ENCODE measurements at regions not wholly inside any gene's neighbourhood (a gene's known extent, or its start where the extent isn't known, plus 50 kb on each side); places are given as distances from the start of the nearest gene placed in this dataset.

DNA sequence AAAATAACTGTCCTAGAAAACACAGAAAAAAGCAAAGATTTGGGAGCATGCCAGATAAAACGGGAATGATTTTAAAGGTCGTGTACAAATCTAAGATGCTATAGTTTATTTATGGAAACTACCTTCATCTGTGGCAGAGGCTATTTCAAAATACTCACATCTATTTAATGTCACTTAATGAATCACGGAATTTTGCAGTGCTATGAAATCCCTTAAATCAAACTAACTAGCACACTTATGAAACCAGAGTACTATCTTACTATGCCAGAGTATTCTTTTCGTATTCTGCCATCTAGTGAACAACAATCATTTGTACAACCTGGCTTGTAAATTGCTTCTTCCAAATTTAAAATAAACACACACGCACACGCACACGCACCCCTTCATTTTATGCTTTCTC lies 77.9 kb upstream of the BMP5 start:
- Histone ChIP-seq H3K79me2 (ENCODE audit: control insufficient read depth in 1 of 2, insufficient read depth in 2 of 2, low read length in 2 of 2) (no peaks in the 10 kb centered on the region), H3K36me3 (ENCODE audit: control insufficient read depth in 2 of 4, insufficient read depth in 4 of 4, low read length in 3 of 4) (0 out of 8 replicates have a peak, but pooled peaks cover 0 to 4% (median 0%) of the 10 kb centered on the region in 4 experiments), H3K9me3 (ENCODE audit: insufficient read depth in 2 of 2, low read depth in 1 of 2, low read length in 1 of 2) (peaks cover 17 to 21% of the 10 kb centered on the region in 2 experiments), H3K4ac (replicated peaks; ENCODE audit: insufficient read length, low read depth, low read length) (no peak overlapping the region), H3K56ac (replicated peaks; ENCODE audit: insufficient read length, low read depth, low read length) (no peak overlapping the region), H3K27me3 (replicated peaks in 1 of 4; ENCODE audit: control insufficient read depth in 3 of 4, extremely low read depth in 1 of 4, insufficient read depth in 3 of 4, low read length in 3 of 4) (no peaks in the 10 kb centered on the region), H3K27ac (ENCODE audit: low read depth, low read length) (no peak overlapping the region), H3K18ac (ENCODE audit: extremely low read depth, low read length) (no peak overlapping the region), H2BK5ac (ENCODE audit: low read depth, low read length) (no peak overlapping the region), H4K5ac (ENCODE audit: insufficient read length, low read depth, low read length) (no peak overlapping the region), H3K4me1 (replicated peaks in 1 of 4; ENCODE audit: control insufficient read depth in 3 of 4, insufficient read depth in 4 of 4, low read length in 3 of 4) (no peaks in the 10 kb centered on the region), H3K23ac (ENCODE audit: insufficient read length) (no peak overlapping the region), H3K14ac (ENCODE audit: insufficient read length) (no peak overlapping the region), H4K20me1 (replicated peaks in 1 of 2; ENCODE audit: control insufficient read depth in 1 of 2, insufficient read depth in 2 of 2, low read length in 2 of 2) (no peaks in the 10 kb centered on the region), H3K79me1 (ENCODE audit: low read depth, low read length) (no peaks in the 10 kb centered on the region), H2AFZ (ENCODE audit: low read length) (no peak overlapping the region), H2BK15ac (ENCODE audit: low read length) (no peak overlapping the region), H2AK5ac (ENCODE audit: low read depth, low read length) (no peak overlapping the region), H3K4me3 (ENCODE audit: extremely low read depth in 1 of 4, insufficient read depth in 2 of 4, low read depth in 3 of 4, low read length in 4 of 4) (no peak overlapping the region), H3K4me2 (ENCODE audit: insufficient read depth in 1 of 2, low read depth in 2 of 2, low read length in 2 of 2) (no peak overlapping the region), H3K9ac (replicated peaks in 1 of 4; ENCODE audit: extremely low read depth in 1 of 4, low read depth in 3 of 4, low read length in 3 of 4) (no peak overlapping the region), H3K23me2 (ENCODE audit: low read depth, low read length) (no peaks in the 10 kb centered on the region), H2BK12ac (ENCODE audit: low read depth, low read length) (no peak overlapping the region), H2BK20ac (ENCODE audit: low read length) (no peak overlapping the region), H2BK120ac (replicated peaks; ENCODE audit: low read depth, low read length) (no peak overlapping the region), H4K91ac (replicated peaks; ENCODE audit: insufficient read length, low read length) (no peak overlapping the region), H4K8ac (ENCODE audit: extremely low read depth, insufficient read depth, low read length) (no peak overlapping the region)
- ChIA-PET POLR2A (ENCODE audit: partially characterized antibody) (no interaction called here), CTCF (ENCODE audit: partially characterized antibody) (interaction anchor here (1.3 to 4.7 kb wide), 3 partner anchors 10 to 677 kb away, joined by 5 to 26 read pairs (median 5); no protein-coding TSS in a partner anchor)
- FAIRE-seq: no peak
- 91 to 100% methylated on average over 3 to 7 of the region's 7 CpGs for WGBS, 2 experiments (ENCODE audit: extremely low coverage in 1 of 2, insufficient coverage in 1 of 2, insufficient read length in 1 of 2, insufficient replicate concordance in 2 of 2, low coverage in 1 of 2, low lambda C conversion rate in 2 of 2, missing lambda C conversion rate in 1 of 2)
- no peak for DNase-seq (ENCODE audit: low read depth in 1 of 2, low spot score in 2 of 2)
- TF ChIP-seq, protein P1, sequence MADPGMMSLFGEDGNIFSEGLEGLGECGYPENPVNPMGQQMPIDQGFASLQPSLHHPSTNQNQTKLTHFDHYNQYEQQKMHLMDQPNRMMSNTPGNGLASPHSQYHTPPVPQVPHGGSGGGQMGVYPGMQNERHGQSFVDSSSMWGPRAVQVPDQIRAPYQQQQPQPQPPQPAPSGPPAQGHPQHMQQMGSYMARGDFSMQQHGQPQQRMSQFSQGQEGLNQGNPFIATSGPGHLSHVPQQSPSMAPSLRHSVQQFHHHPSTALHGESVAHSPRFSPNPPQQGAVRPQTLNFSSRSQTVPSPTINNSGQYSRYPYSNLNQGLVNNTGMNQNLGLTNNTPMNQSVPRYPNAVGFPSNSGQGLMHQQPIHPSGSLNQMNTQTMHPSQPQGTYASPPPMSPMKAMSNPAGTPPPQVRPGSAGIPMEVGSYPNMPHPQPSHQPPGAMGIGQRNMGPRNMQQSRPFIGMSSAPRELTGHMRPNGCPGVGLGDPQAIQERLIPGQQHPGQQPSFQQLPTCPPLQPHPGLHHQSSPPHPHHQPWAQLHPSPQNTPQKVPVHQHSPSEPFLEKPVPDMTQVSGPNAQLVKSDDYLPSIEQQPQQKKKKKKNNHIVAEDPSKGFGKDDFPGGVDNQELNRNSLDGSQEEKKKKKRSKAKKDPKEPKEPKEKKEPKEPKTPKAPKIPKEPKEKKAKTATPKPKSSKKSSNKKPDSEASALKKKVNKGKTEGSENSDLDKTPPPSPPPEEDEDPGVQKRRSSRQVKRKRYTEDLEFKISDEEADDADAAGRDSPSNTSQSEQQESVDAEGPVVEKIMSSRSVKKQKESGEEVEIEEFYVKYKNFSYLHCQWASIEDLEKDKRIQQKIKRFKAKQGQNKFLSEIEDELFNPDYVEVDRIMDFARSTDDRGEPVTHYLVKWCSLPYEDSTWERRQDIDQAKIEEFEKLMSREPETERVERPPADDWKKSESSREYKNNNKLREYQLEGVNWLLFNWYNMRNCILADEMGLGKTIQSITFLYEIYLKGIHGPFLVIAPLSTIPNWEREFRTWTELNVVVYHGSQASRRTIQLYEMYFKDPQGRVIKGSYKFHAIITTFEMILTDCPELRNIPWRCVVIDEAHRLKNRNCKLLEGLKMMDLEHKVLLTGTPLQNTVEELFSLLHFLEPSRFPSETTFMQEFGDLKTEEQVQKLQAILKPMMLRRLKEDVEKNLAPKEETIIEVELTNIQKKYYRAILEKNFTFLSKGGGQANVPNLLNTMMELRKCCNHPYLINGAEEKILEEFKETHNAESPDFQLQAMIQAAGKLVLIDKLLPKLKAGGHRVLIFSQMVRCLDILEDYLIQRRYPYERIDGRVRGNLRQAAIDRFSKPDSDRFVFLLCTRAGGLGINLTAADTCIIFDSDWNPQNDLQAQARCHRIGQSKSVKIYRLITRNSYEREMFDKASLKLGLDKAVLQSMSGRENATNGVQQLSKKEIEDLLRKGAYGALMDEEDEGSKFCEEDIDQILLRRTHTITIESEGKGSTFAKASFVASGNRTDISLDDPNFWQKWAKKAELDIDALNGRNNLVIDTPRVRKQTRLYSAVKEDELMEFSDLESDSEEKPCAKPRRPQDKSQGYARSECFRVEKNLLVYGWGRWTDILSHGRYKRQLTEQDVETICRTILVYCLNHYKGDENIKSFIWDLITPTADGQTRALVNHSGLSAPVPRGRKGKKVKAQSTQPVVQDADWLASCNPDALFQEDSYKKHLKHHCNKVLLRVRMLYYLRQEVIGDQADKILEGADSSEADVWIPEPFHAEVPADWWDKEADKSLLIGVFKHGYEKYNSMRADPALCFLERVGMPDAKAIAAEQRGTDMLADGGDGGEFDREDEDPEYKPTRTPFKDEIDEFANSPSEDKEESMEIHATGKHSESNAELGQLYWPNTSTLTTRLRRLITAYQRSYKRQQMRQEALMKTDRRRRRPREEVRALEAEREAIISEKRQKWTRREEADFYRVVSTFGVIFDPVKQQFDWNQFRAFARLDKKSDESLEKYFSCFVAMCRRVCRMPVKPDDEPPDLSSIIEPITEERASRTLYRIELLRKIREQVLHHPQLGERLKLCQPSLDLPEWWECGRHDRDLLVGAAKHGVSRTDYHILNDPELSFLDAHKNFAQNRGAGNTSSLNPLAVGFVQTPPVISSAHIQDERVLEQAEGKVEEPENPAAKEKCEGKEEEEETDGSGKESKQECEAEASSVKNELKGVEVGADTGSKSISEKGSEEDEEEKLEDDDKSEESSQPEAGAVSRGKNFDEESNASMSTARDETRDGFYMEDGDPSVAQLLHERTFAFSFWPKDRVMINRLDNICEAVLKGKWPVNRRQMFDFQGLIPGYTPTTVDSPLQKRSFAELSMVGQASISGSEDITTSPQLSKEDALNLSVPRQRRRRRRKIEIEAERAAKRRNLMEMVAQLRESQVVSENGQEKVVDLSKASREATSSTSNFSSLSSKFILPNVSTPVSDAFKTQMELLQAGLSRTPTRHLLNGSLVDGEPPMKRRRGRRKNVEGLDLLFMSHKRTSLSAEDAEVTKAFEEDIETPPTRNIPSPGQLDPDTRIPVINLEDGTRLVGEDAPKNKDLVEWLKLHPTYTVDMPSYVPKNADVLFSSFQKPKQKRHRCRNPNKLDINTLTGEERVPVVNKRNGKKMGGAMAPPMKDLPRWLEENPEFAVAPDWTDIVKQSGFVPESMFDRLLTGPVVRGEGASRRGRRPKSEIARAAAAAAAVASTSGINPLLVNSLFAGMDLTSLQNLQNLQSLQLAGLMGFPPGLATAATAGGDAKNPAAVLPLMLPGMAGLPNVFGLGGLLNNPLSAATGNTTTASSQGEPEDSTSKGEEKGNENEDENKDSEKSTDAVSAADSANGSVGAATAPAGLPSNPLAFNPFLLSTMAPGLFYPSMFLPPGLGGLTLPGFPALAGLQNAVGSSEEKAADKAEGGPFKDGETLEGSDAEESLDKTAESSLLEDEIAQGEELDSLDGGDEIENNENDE (IDR thresholded peaks at IDR 0.05; ENCODE audit: insufficient replicate concordance, low read length): no peak
